Glutamatergic neuron (in vitro differentiated cells): ENCODE measurements at regions not wholly inside any gene's neighbourhood (a gene's known extent, or its start where the extent isn't known, plus 50 kb on each side); places are given as distances from the start of the nearest gene placed in this dataset.

Experiments used
- DNase-seq: peaks from one replicate; pipeline ENCODE4 v3.0.0; 2022
- H3K27ac Mint-ChIP-seq: one replicate; pipeline ENCODE4 v1.8.0; 2020; ENCODE audit warnings: mild to moderate bottlenecking, mixed read lengths, inconsistent platforms; ENCODE audit not compliant: unreplicated experiment
- H3K27me3 Mint-ChIP-seq: one replicate; pipeline ENCODE4 v1.8.0; 2020; ENCODE audit warnings: mild to moderate bottlenecking, moderate library complexity, mixed read lengths, inconsistent platforms; ENCODE audit not compliant: unreplicated experiment
- H3K36me3 Mint-ChIP-seq: one replicate; pipeline ENCODE4 v1.8.0; 2020; ENCODE audit warnings: mild to moderate bottlenecking, mixed read lengths, inconsistent platforms; ENCODE audit not compliant: unreplicated experiment
- H3K4me1 Mint-ChIP-seq: one replicate; pipeline ENCODE4 v1.8.0; 2020; ENCODE audit warnings: mild to moderate bottlenecking, low read depth, mixed read lengths, inconsistent platforms; ENCODE audit not compliant: unreplicated experiment
- H3K4me3 Mint-ChIP-seq: one replicate; pipeline ENCODE4 v1.8.0; 2020; ENCODE audit warnings: mild to moderate bottlenecking, mixed read lengths, inconsistent platforms; ENCODE audit not compliant: unreplicated experiment
- H3K9me3 Mint-ChIP-seq: one replicate; pipeline ENCODE4 v1.8.0; 2020; ENCODE audit warnings: mild to moderate bottlenecking, moderate library complexity, mixed read lengths, inconsistent platforms; ENCODE audit not compliant: unreplicated experiment
- CTCF ChIP-seq: fragments of 200-600 bp; sonication (generic); IDR thresholded peaks from one replicate; pipeline ENCODE4 v1.5.0; 2021; ENCODE audit not compliant: partially characterized antibody, unreplicated experiment

- no peaks in the 10 kb centered on the region for H3K36me3 Mint-ChIP-seq
- H3K27me3 Mint-ChIP-seq: no peaks in the 10 kb centered on the region
- H3K4me3 Mint-ChIP-seq: no peak overlapping the region
- no peak for DNase-seq
- peaks cover 24% of the 10 kb centered on the region for H3K4me1 Mint-ChIP-seq
- peaks cover 2% of the 10 kb centered on the region for H3K9me3 Mint-ChIP-seq
- TF ChIP-seq CTCF: no peak
- no peak overlapping the region for H3K27ac Mint-ChIP-seq
These were observed 80.8 kb upstream of the SEMA6A start for GRCh38 chr5:116655431-116655830.

GRCh38 chr5:116654925-116655324, 80.3 kb upstream of the SEMA6A start:
- DNase-seq: no peak
- TF ChIP-seq CTCF: no peak
- Mint-ChIP-seq H3K36me3 (no peaks in the 10 kb centered on the region), H3K4me3 (no peak overlapping the region), H3K27ac (no peak overlapping the region), H3K4me1 (peaks cover 24% of the 10 kb centered on the region), H3K27me3 (no peaks in the 10 kb centered on the region), H3K9me3 (peaks cover 2% of the 10 kb centered on the region)

GRCh38 chr5:116652903-116653302, 78.3 kb upstream of the SEMA6A start:
- TF ChIP-seq CTCF: no peak
- Mint-ChIP-seq H3K9me3 (no peaks in the 10 kb centered on the region), H3K36me3 (no peaks in the 10 kb centered on the region), H3K4me1 (peaks cover 24% of the 10 kb centered on the region), H3K27ac (peak overlapping the region; percentile 14), H3K4me3 (peak overlapping the region; percentile 80), H3K27me3 (no peaks in the 10 kb centered on the region)
- DNase-seq: no peak

- no peaks in the 10 kb centered on the region for H3K27me3 Mint-ChIP-seq
- peak overlapping the region; percentile 80 for H3K4me3 Mint-ChIP-seq
- TF ChIP-seq CTCF: no peak
- no peaks in the 10 kb centered on the region for H3K9me3 Mint-ChIP-seq
- no peaks in the 10 kb centered on the region for H3K36me3 Mint-ChIP-seq
- peak overlapping the region; percentile 85 for H3K27ac Mint-ChIP-seq
- H3K4me1 Mint-ChIP-seq: peaks cover 24% of the 10 kb centered on the region
- DNase-seq: peak; percentile 72
These were observed 77.6 kb upstream of the SEMA6A start for GRCh38 chr5:116652196-116652729.

GRCh38 chr5:116651653-116652052, 77.0 kb upstream of the SEMA6A start:
- no peak for TF ChIP-seq CTCF
- no peak for DNase-seq
- H3K9me3 Mint-ChIP-seq: no peaks in the 10 kb centered on the region
- H3K4me3 Mint-ChIP-seq: peak overlapping the region; percentile 40
- H3K27me3 Mint-ChIP-seq: no peaks in the 10 kb centered on the region
- no peaks in the 10 kb centered on the region for H3K36me3 Mint-ChIP-seq
- peak overlapping the region; percentile 45 for H3K27ac Mint-ChIP-seq
- peaks cover 24% of the 10 kb centered on the region for H3K4me1 Mint-ChIP-seq
